GM10248 (cell line): ENCODE measurements at regions not wholly inside any gene's neighbourhood (a gene's known extent, or its start where the extent isn't known, plus 50 kb on each side); places are given as distances from the start of the nearest gene placed in this dataset.

Experiments
- CTCF ChIA-PET: fragments of 300-600 bp; sonication (Branson Sonifier 250); formaldehyde crosslinking; extraction: SDS; loops from one replicate; lab custom pipeline; 2021; ENCODE audit warnings: antibody characterized with exemption; lab: Yijun Ruan, JAX
- POLR2A ChIA-PET: fragments of 350-650 bp; sonication (Branson Sonifier 250); formaldehyde crosslinking; extraction: SDS; loops from one replicate; lab custom pipeline; 2020; ENCODE audit warnings: antibody characterized with exemption; lab: Yijun Ruan, JAX
- DNase-seq: peaks from one replicate; pipeline ENCODE4 v3.0.0; 2012; ENCODE audit errors: extremely low spot score
- CTCF ChIP-seq: IDR thresholded peaks from 2 replicates; pipeline ENCODE4 v1.5.1; 2012; ENCODE audit warnings: mild to moderate bottlenecking, low read depth; ENCODE audit errors: extremely low read depth, missing control alignments, control extremely low read depth

GRCh38 chr22:49436056-49436455 lies 391.6 kb downstream of the BRD1 start:
- DNase-seq = no peak
- POLR2A ChIA-PET = no interaction called here
- CTCF ChIA-PET = no interaction called here
- no peak for TF ChIP-seq CTCF

GRCh38 chr22:49435596-49435995 lies 392.1 kb downstream of the BRD1 start:
- DNase-seq = no peak
- no peak for TF ChIP-seq CTCF
- ChIA-PET CTCF (no interaction called here), POLR2A (no interaction called here)

- ChIA-PET POLR2A (no interaction called here), CTCF (interaction anchor here (1.5 kb wide), 1 partner anchor 12 kb away, joined by 4 read pairs; no protein-coding TSS in a partner anchor)
- DNase-seq = no peak
- TF ChIP-seq CTCF = no peak
Measured at GRCh38 chr22:49433717-49434611, 393.7 kb downstream of the BRD1 start.

GRCh38 chr22:49432897-49433443 lies 394.7 kb downstream of the BRD1 start:
- no peak for TF ChIP-seq CTCF
- POLR2A ChIA-PET = no interaction called here

GRCh38 chr22:49432211-49432896 lies 395.3 kb downstream of the BRD1 start:
- CTCF ChIA-PET = interaction anchor here (1.5 kb wide), 1 partner anchor 10 kb away, joined by 4 read pairs; no protein-coding TSS in a partner anchor
- POLR2A ChIA-PET = no interaction called here
- no peak for DNase-seq
- TF ChIP-seq CTCF = no peak

More at GRCh38 chr22:49432897-49433443, 394.7 kb downstream of the BRD1 start:
- CTCF ChIA-PET = interaction anchor here (1.5 kb wide), 1 partner anchor 11 kb away, joined by 4 read pairs; no protein-coding TSS in a partner anchor
- no peak for DNase-seq

GRCh38 chr22:49431551-49431950 lies 396.1 kb downstream of the BRD1 start:
- no peak for TF ChIP-seq CTCF
- ChIA-PET POLR2A (no interaction called here), CTCF (no interaction called here)
- no peak for DNase-seq
